Panc1 (cell line): ENCODE measurements at regions not wholly inside any gene's neighbourhood (a gene's known extent, or its start where the extent isn't known, plus 50 kb on each side); places are given as distances from the start of the nearest gene placed in this dataset.

Experiments
- ATAC-seq: fragments of 200-7000 bp; cut with Tn5 transposase; 2 replicates; pipeline ENCODE4 v1.9.1; 2020; ENCODE audit warnings: mild to moderate bottlenecking, moderate library complexity
- BruUV-seq: library from RNA; stranded (reverse); fragments of 400-500 nt; replicated peaks from 2 replicates; lab custom pipeline; 2021; lab: Mats Ljungman, UMichigan
- CTCF ChIA-PET: fragments of 300-600 bp; sonication (Branson Sonifier 250); formaldehyde crosslinking; loops from one replicate; lab custom pipeline; 2022; ENCODE audit warnings: antibody characterized with exemption; lab: Charles Lee
- POLR2A ChIA-PET: fragments of 300-600 bp; sonication (Branson Sonifier 250); formaldehyde crosslinking; loops from one replicate; lab custom pipeline; 2022; ENCODE audit warnings: antibody characterized with exemption; lab: Charles Lee
- DNase-seq: peaks from one replicate; pipeline ENCODE4 v3.0.0-alpha.2; 2010; ENCODE audit warnings: low read depth, low spot score
- H3K27ac ChIP-seq: 2 replicates; pipeline ENCODE4 v1.5.1; 2011; ENCODE audit warnings: mild to moderate bottlenecking, low read length, inconsistent platforms
- H3K27me3 ChIP-seq: fragments of 200-500 bp; sonication (Bioruptor generic); 2 replicates; pipeline ENCODE4 v1.6.0; 2014; ENCODE audit warnings: low read length, inconsistent platforms; ENCODE audit not compliant: control insufficient read depth, insufficient read depth
- H3K36me3 ChIP-seq: fragments of 200-500 bp; sonication (Bioruptor generic); 2 replicates; pipeline ENCODE4 v1.5.1; 2014; ENCODE audit warnings: inconsistent platforms, mild to moderate bottlenecking, low read length, moderate library complexity; ENCODE audit not compliant: control insufficient read depth, insufficient read depth
- H3K4me1 ChIP-seq: 2 replicates; pipeline ENCODE4 v1.5.1; 2011; ENCODE audit warnings: inconsistent platforms, mild to moderate bottlenecking, low read length, moderate library complexity; ENCODE audit not compliant: control insufficient read depth, insufficient read depth
- H3K4me3 ChIP-seq, 2 experiments: 2 replicates each; pipeline ENCODE4 v1.5.1; 2011 to 2012; ENCODE audit warnings: low read depth in 2 of 2, low read length in 2 of 2, mild to moderate bottlenecking in 2 of 2, inconsistent platforms in 1 of 2, moderate library complexity in 1 of 2
- H3K9me3 ChIP-seq: fragments of 200-500 bp; sonication (Bioruptor generic); 2 replicates; pipeline ENCODE4 v1.5.1; 2014; ENCODE audit warnings: low read depth, mild to moderate bottlenecking, inconsistent platforms, low read length, moderate library complexity; ENCODE audit not compliant: control insufficient read depth, insufficient read depth
- POLR2AphosphoS5 ChIP-seq: IDR thresholded peaks from 2 replicates; pipeline ENCODE4 v1.6.1; 2012; ENCODE audit warnings: mild to moderate bottlenecking, low read depth, low read length, moderate library complexity
- SIN3A ChIP-seq: IDR thresholded peaks from 2 replicates; pipeline ENCODE4 v1.6.1; 2012; ENCODE audit warnings: low read depth, mild to moderate bottlenecking, low read length, moderate library complexity, borderline replicate concordance; ENCODE audit not compliant: insufficient read depth
- TCF7L2 ChIP-seq: IDR thresholded peaks from 2 replicates; pipeline ENCODE4 v1.6.1; 2011; ENCODE audit warnings: mild to moderate bottlenecking, low read depth, low read length, inconsistent platforms
- in situ Hi-C: cut with HindIII; loops from 2 replicates; pipeline ENCODE4 v1.10.0; 2016; ENCODE audit warnings: low sequenced_read_pairs, low pct_unique_long_range_greater_than_20kb
- intact Hi-C: fragments of 100-400 bp; cut with micrococcal nuclease; formaldehyde crosslinking; loops from one replicate; pipeline ENCODE4 v1.10.0; 2022; ENCODE audit not compliant: unreplicated experiment
- TF ChIP-seq, protein P1 (sequence below), 2 experiments: IDR thresholded peaks; 2 replicates each; pipeline ENCODE4 v1.6.1; 2011 to 2012; ENCODE audit warnings: low read depth in 2 of 2, control low read depth in 1 of 2, low read length in 1 of 2, mild to moderate bottlenecking in 1 of 2, moderate library complexity in 1 of 2; ENCODE audit not compliant: insufficient read depth in 1 of 2
- TF ChIP-seq, protein P2 (sequence below): fragments of 450-650 bp; IDR thresholded peaks from 2 replicates; pipeline ENCODE4 v1.5.1; 2017; ENCODE audit warnings: mild to moderate bottlenecking

DNA sequence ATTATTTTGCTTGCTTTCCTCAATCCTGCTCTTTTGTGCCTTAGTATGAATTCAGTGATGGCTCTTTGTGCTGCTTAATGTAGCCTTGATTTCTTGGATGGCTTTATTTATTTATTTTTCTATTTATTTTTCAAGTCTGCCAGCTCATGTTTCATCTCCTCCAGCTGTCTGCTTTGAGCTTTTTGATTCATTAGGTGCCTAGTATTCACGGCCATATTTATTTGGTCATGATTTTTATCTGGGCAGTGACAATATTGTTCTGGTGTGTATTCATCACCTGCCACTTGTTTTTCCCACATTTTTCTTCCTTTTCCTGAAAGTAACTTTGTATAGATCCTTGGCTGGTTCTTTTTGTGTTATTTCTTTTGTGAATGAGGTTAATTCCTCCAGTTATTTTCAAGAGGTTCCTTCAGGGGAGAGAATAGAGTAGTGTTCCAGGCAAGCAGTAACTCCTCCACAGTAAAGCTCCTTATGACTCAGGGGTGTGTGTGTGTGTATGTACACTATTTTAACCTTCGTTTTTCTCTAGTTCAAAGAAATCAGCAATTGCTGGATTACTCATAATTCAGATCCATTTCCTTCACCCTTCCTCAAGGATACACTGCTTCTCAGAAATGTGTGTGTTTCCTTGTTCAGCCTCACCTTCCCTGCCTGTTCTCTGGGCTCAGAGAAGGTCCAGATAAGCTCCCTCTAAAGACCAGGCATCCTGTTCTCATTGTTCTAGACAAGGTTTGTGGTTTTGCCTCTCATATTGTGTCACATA lies 51.6 kb upstream of the PMCH start:
- H3K36me3 ChIP-seq: no peaks in the 10 kb centered on the region
- CTCF ChIA-PET: interaction anchor here (0.7 kb wide), 3 partner anchors 129 to 230 kb away, joined by 3 to 8 read pairs (median 3); no protein-coding TSS in a partner anchor
- ATAC-seq: no peak
- POLR2A ChIA-PET: interaction anchor here (0.6 kb wide), 1 partner anchor 18 kb away, joined by 4 read pairs; no protein-coding TSS in a partner anchor
- no peak for DNase-seq
- no peaks in the 10 kb centered on the region for H3K4me1 ChIP-seq
- no peaks in the 10 kb centered on the region for H3K27me3 ChIP-seq
- in situ Hi-C loops (no loop called here), intact Hi-C loops (no loop called here)
- H3K4me3 ChIP-seq: no peak overlapping the region
- H3K9me3 ChIP-seq: no peaks in the 10 kb centered on the region
- no peak overlapping the region for H3K27ac ChIP-seq
- BruUV-seq: no TSS peak
- TF ChIP-seq, protein P1, sequence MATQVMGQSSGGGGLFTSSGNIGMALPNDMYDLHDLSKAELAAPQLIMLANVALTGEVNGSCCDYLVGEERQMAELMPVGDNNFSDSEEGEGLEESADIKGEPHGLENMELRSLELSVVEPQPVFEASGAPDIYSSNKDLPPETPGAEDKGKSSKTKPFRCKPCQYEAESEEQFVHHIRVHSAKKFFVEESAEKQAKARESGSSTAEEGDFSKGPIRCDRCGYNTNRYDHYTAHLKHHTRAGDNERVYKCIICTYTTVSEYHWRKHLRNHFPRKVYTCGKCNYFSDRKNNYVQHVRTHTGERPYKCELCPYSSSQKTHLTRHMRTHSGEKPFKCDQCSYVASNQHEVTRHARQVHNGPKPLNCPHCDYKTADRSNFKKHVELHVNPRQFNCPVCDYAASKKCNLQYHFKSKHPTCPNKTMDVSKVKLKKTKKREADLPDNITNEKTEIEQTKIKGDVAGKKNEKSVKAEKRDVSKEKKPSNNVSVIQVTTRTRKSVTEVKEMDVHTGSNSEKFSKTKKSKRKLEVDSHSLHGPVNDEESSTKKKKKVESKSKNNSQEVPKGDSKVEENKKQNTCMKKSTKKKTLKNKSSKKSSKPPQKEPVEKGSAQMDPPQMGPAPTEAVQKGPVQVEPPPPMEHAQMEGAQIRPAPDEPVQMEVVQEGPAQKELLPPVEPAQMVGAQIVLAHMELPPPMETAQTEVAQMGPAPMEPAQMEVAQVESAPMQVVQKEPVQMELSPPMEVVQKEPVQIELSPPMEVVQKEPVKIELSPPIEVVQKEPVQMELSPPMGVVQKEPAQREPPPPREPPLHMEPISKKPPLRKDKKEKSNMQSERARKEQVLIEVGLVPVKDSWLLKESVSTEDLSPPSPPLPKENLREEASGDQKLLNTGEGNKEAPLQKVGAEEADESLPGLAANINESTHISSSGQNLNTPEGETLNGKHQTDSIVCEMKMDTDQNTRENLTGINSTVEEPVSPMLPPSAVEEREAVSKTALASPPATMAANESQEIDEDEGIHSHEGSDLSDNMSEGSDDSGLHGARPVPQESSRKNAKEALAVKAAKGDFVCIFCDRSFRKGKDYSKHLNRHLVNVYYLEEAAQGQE (IDR thresholded peaks at IDR 0.05; ENCODE audit: insufficient read depth in 1 of 2, low read depth in 2 of 2, low read length in 1 of 2): no peak
- TF ChIP-seq POLR2AphosphoS5: no peak
- TF ChIP-seq TCF7L2: no peak
- TF ChIP-seq, protein P2, sequence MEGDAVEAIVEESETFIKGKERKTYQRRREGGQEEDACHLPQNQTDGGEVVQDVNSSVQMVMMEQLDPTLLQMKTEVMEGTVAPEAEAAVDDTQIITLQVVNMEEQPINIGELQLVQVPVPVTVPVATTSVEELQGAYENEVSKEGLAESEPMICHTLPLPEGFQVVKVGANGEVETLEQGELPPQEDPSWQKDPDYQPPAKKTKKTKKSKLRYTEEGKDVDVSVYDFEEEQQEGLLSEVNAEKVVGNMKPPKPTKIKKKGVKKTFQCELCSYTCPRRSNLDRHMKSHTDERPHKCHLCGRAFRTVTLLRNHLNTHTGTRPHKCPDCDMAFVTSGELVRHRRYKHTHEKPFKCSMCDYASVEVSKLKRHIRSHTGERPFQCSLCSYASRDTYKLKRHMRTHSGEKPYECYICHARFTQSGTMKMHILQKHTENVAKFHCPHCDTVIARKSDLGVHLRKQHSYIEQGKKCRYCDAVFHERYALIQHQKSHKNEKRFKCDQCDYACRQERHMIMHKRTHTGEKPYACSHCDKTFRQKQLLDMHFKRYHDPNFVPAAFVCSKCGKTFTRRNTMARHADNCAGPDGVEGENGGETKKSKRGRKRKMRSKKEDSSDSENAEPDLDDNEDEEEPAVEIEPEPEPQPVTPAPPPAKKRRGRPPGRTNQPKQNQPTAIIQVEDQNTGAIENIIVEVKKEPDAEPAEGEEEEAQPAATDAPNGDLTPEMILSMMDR: no peak
- no peak for TF ChIP-seq SIN3A
